ENCODE measurements at regions not wholly inside any gene's neighbourhood (a gene's known extent, or its start where the extent isn't known, plus 50 kb on each side); places are given as distances from the start of the nearest gene placed in this dataset.
"Not testable (repeated sequence)": the region's sequence is repeated elsewhere in the genome, so short reads cannot be mapped to it uniquely, and the experiment has no call there.

- H3K4me3 ChIP-seq (ENCODE audit: insufficient read length, low read depth) = no peak overlapping the region
- H3K36me3 ChIP-seq (ENCODE audit: insufficient read depth, insufficient read length, low read length) = no peaks in the 10 kb centered on the region
- no peak overlapping the region for H3K9ac ChIP-seq (ENCODE audit: insufficient read length, low read depth)
- peak; percentile 73 for DNase-seq (ENCODE audit: low read depth, low spot score)
- TF ChIP-seq SUZ12 (IDR thresholded peaks at IDR 0.05; ENCODE audit: extremely low read depth, insufficient read depth, insufficient read length) = no peak
- no peak for TF ChIP-seq ZNF274 (IDR thresholded peaks at IDR 0.05; ENCODE audit: low read depth, low read length)
- TF ChIP-seq YY1 (IDR thresholded peaks at IDR 0.05; ENCODE audit: insufficient read depth, insufficient read length) = no peak
- H3K9me3 ChIP-seq (ENCODE audit: insufficient read depth, low read length) = no peaks in the 10 kb centered on the region
- H3K27me3 ChIP-seq (ENCODE audit: insufficient read depth, insufficient read length) = peaks cover 3% of the 10 kb centered on the region
- H3K4me1 ChIP-seq (ENCODE audit: insufficient read depth, insufficient read length) = no peaks in the 10 kb centered on the region
These were observed 288.5 kb upstream of the G2E3 start for GRCh38 chr14:30270200-30271161.

- DNase-seq (ENCODE audit: low read depth, low spot score) = no peak
- TF ChIP-seq YY1 (IDR thresholded peaks at IDR 0.05; ENCODE audit: insufficient read depth, insufficient read length) = no peak
- no peak for TF ChIP-seq SUZ12 (IDR thresholded peaks at IDR 0.05; ENCODE audit: extremely low read depth, insufficient read depth, insufficient read length)
- no peak for TF ChIP-seq ZNF274 (IDR thresholded peaks at IDR 0.05; ENCODE audit: low read depth, low read length)
- no peaks in the 10 kb centered on the region for H3K4me1 ChIP-seq (ENCODE audit: insufficient read depth, insufficient read length)
- peaks cover 3% of the 10 kb centered on the region for H3K27me3 ChIP-seq (ENCODE audit: insufficient read depth, insufficient read length)
- H3K36me3 ChIP-seq (ENCODE audit: insufficient read depth, insufficient read length, low read length) = no peaks in the 10 kb centered on the region
- no peak overlapping the region for H3K4me3 ChIP-seq (ENCODE audit: insufficient read length, low read depth)
- no peaks in the 10 kb centered on the region for H3K9me3 ChIP-seq (ENCODE audit: insufficient read depth, low read length)
- H3K9ac ChIP-seq (ENCODE audit: insufficient read length, low read depth) = no peak overlapping the region
These were observed 287.1 kb upstream of the G2E3 start for GRCh38 chr14:30271811-30272323.

GRCh38 chr14:30272848-30273832, 285.8 kb upstream of the G2E3 start:
- no peak for DNase-seq (ENCODE audit: low read depth, low spot score)
- H3K4me1 ChIP-seq (ENCODE audit: insufficient read depth, insufficient read length) = no peaks in the 10 kb centered on the region
- no peaks in the 10 kb centered on the region for H3K36me3 ChIP-seq (ENCODE audit: insufficient read depth, insufficient read length, low read length)
- peaks cover 3% of the 10 kb centered on the region for H3K27me3 ChIP-seq (ENCODE audit: insufficient read depth, insufficient read length)
- no peaks in the 10 kb centered on the region for H3K9me3 ChIP-seq (ENCODE audit: insufficient read depth, low read length)
- H3K9ac ChIP-seq (ENCODE audit: insufficient read length, low read depth) = no peak overlapping the region
- H3K4me3 ChIP-seq (ENCODE audit: insufficient read length, low read depth) = no peak overlapping the region
- no peak for TF ChIP-seq SUZ12 (IDR thresholded peaks at IDR 0.05; ENCODE audit: extremely low read depth, insufficient read depth, insufficient read length)
- TF ChIP-seq YY1 (IDR thresholded peaks at IDR 0.05; ENCODE audit: insufficient read depth, insufficient read length) = no peak
- TF ChIP-seq ZNF274 (IDR thresholded peaks at IDR 0.05; ENCODE audit: low read depth, low read length) = no peak

- DNase-seq (ENCODE audit: low read depth, low spot score) = no peak
- TF ChIP-seq SUZ12 (IDR thresholded peaks at IDR 0.05; ENCODE audit: extremely low read depth, insufficient read depth, insufficient read length) (no peak), ZNF274 (IDR thresholded peaks at IDR 0.05; ENCODE audit: low read depth, low read length) (no peak), YY1 (IDR thresholded peaks at IDR 0.05; ENCODE audit: insufficient read depth, insufficient read length) (no peak)
These were observed 283.4 kb upstream of the G2E3 start for GRCh38 chr14:30275604-30276003.

GRCh38 chr14:30277268-30277667, 281.7 kb upstream of the G2E3 start:
- no peaks in the 10 kb centered on the region for H3K4me1 ChIP-seq (ENCODE audit: insufficient read depth, insufficient read length)
- no peaks in the 10 kb centered on the region for H3K36me3 ChIP-seq (ENCODE audit: insufficient read depth, insufficient read length, low read length)
- DNase-seq (ENCODE audit: low read depth, low spot score) = no peak
- TF ChIP-seq ZNF274 (IDR thresholded peaks at IDR 0.05; ENCODE audit: low read depth, low read length) (no peak), YY1 (IDR thresholded peaks at IDR 0.05; ENCODE audit: insufficient read depth, insufficient read length) (no peak), SUZ12 (IDR thresholded peaks at IDR 0.05; ENCODE audit: extremely low read depth, insufficient read depth, insufficient read length) (no peak)
- no peak overlapping the region for H3K9ac ChIP-seq (ENCODE audit: insufficient read length, low read depth)
- no peaks in the 10 kb centered on the region for H3K9me3 ChIP-seq (ENCODE audit: insufficient read depth, low read length)
- H3K27me3 ChIP-seq (ENCODE audit: insufficient read depth, insufficient read length) = no peaks in the 10 kb centered on the region
- no peak overlapping the region for H3K4me3 ChIP-seq (ENCODE audit: insufficient read length, low read depth)

More at GRCh38 chr14:30275604-30276003, 283.4 kb upstream of the G2E3 start:
- H3K36me3 ChIP-seq (ENCODE audit: insufficient read depth, insufficient read length, low read length) = no peaks in the 10 kb centered on the region
- H3K9ac ChIP-seq (ENCODE audit: insufficient read length, low read depth) = no peak overlapping the region
- no peaks in the 10 kb centered on the region for H3K27me3 ChIP-seq (ENCODE audit: insufficient read depth, insufficient read length)
- no peak overlapping the region for H3K4me3 ChIP-seq (ENCODE audit: insufficient read length, low read depth)
- H3K9me3 ChIP-seq (ENCODE audit: insufficient read depth, low read length) = no peaks in the 10 kb centered on the region
- no peaks in the 10 kb centered on the region for H3K4me1 ChIP-seq (ENCODE audit: insufficient read depth, insufficient read length)

- H3K9me3 ChIP-seq (ENCODE audit: insufficient read depth, low read length); H3K4me3 ChIP-seq (ENCODE audit: insufficient read length, low read depth); H3K9ac ChIP-seq (ENCODE audit: insufficient read length, low read depth); DNase-seq (ENCODE audit: low read depth, low spot score); H3K36me3 ChIP-seq (ENCODE audit: insufficient read depth, insufficient read length, low read length); H3K4me1 ChIP-seq (ENCODE audit: insufficient read depth, insufficient read length); H3K27me3 ChIP-seq (ENCODE audit: insufficient read depth, insufficient read length): not testable (repeated sequence)
These were observed 280.1 kb upstream of the G2E3 start for GRCh38 chr14:30278856-30279255.

Data from NT2/D1 (cell line).